K562 (cell line): ENCODE measurements at regions not wholly inside any gene's neighbourhood (a gene's known extent, or its start where the extent isn't known, plus 50 kb on each side); places are given as distances from the start of the nearest gene placed in this dataset.
"Not testable (repeated sequence)": the region's sequence is repeated elsewhere in the genome, so short reads cannot be mapped to it uniquely, and the experiment has no call there.

ENCODE experiments used
- ATF1 ChIP-seq, 2 experiments: fragments of 450-650 bp in 1 of 2; IDR thresholded peaks; 2 replicates each; pipeline ENCODE4 v1.6.1; 2016; ENCODE audit warnings: missing compliant biosample characterization in 1 of 2, missing genetic modification characterization in 1 of 2
- CBX8 ChIP-seq: fragments of 200-600 bp; sonication (generic); IDR thresholded peaks from 2 replicates; pipeline ENCODE4 v1.6.1; 2012; ENCODE audit warnings: borderline replicate concordance, mixed run types, low read depth, mild to moderate bottlenecking, moderate library complexity, mixed read lengths, low read length, control low read depth, inconsistent platforms; ENCODE audit not compliant: poor library complexity, severe bottlenecking; ENCODE audit errors: extremely low read depth
- RAD51 ChIP-seq: fragments of 450-650 bp; IDR thresholded peaks from 2 replicates; pipeline ENCODE4 v1.7.1; 2016; ENCODE audit warnings: low read depth, mild to moderate bottlenecking, borderline replicate concordance
- ZNF282 ChIP-seq: sonication (generic); formaldehyde crosslinking; IDR thresholded peaks from 2 replicates; pipeline ENCODE4 v1.8.1; 2023; ENCODE audit warnings: missing genetic modification reagents
- ZNF384 ChIP-seq: IDR thresholded peaks from 2 replicates; pipeline ENCODE4 v1.6.1; 2012; ENCODE audit warnings: low read depth, low read length, improper control_type of control experiment
- TF ChIP-seq, protein P1 (sequence below): fragments of 450-650 bp; formaldehyde crosslinking; IDR thresholded peaks from 2 replicates; pipeline ENCODE4 v1.4.0; 2022; ENCODE audit warnings: mild to moderate bottlenecking, moderate library complexity
- TF ChIP-seq, protein P2 (sequence below), 3 experiments: IDR thresholded peaks in 2 of 3; conservative IDR thresholded peaks in 1 of 3; 2 replicates each; pipeline ENCODE4 v1.5.1; 2011 to 2012; ENCODE audit warnings: low read length in 3 of 3, mild to moderate bottlenecking in 3 of 3, control low read depth in 2 of 3, improper control_type of control experiment in 1 of 3, inconsistent platforms in 1 of 3, low read depth in 1 of 3, mixed read lengths in 1 of 3, moderate library complexity in 1 of 3; ENCODE audit not compliant: insufficient read depth in 2 of 3

GRCh38 chr2:113365290-113365689 lies 72.2 kb upstream of the ZNG1B start:
- not testable (repeated sequence) for TF ChIP-seq ATF1 (CRISPR knock-in tag; IDR thresholded peaks at IDR 0.05); ATF1 (tag; IDR thresholded peaks at IDR 0.05); ZNF282 (CRISPR knock-in tag); CBX8; RAD51; ZNF384
- TF ChIP-seq, protein P1, sequence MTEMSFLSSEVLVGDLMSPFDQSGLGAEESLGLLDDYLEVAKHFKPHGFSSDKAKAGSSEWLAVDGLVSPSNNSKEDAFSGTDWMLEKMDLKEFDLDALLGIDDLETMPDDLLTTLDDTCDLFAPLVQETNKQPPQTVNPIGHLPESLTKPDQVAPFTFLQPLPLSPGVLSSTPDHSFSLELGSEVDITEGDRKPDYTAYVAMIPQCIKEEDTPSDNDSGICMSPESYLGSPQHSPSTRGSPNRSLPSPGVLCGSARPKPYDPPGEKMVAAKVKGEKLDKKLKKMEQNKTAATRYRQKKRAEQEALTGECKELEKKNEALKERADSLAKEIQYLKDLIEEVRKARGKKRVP (CRISPR knock-in tag) = not testable (repeated sequence)
- TF ChIP-seq, protein P2, sequence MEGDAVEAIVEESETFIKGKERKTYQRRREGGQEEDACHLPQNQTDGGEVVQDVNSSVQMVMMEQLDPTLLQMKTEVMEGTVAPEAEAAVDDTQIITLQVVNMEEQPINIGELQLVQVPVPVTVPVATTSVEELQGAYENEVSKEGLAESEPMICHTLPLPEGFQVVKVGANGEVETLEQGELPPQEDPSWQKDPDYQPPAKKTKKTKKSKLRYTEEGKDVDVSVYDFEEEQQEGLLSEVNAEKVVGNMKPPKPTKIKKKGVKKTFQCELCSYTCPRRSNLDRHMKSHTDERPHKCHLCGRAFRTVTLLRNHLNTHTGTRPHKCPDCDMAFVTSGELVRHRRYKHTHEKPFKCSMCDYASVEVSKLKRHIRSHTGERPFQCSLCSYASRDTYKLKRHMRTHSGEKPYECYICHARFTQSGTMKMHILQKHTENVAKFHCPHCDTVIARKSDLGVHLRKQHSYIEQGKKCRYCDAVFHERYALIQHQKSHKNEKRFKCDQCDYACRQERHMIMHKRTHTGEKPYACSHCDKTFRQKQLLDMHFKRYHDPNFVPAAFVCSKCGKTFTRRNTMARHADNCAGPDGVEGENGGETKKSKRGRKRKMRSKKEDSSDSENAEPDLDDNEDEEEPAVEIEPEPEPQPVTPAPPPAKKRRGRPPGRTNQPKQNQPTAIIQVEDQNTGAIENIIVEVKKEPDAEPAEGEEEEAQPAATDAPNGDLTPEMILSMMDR (IDR thresholded peaks at IDR 0.05 in 2 of 3, conservative IDR thresholded peaks at IDR 0.05 in 1 of 3; ENCODE audit: insufficient read depth in 2 of 3, low read depth in 1 of 3, low read length in 3 of 3) = not testable (repeated sequence)
